Activated CD4-positive, alpha-beta T cell treated with anti-CD3 and anti-CD28 coated beads, Interleukin-2, Interleukin-4, amounts not matched to agents 100 ng/mL and 50 ng/mL, durations not matched to agents 16 hours and 8 hours (primary cell): ENCODE measurements at regions not wholly inside any gene's neighbourhood (a gene's known extent, or its start where the extent isn't known, plus 50 kb on each side); places are given as distances from the start of the nearest gene placed in this dataset.

Source experiments
- DNase-seq: peaks from one replicate; pipeline ENCODE4 v3.0.0-alpha.2; 2020; ENCODE audit warnings: low spot score

- no peak for DNase-seq
Measured at GRCh38 chr16:6131526-6132050, 1034.0 kb upstream of the EEF2KMT start.

- DNase-seq = no peak
Measured at GRCh38 chr16:6125483-6126259, 1028.1 kb upstream of the EEF2KMT start.

- DNase-seq = no peak
Measured at GRCh38 chr16:6124136-6124535, 1026.5 kb upstream of the EEF2KMT start.

- DNase-seq = no peak
Measured at GRCh38 chr16:6122401-6122800, 1024.8 kb upstream of the EEF2KMT start.

GRCh38 chr16:6114691-6115090, 1017.1 kb upstream of the EEF2KMT start:
- DNase-seq = no peak

- DNase-seq = no peak
Measured at GRCh38 chr16:6113749-6114148, 1016.2 kb upstream of the EEF2KMT start.

GRCh38 chr16:6112700-6113099, 1015.1 kb upstream of the EEF2KMT start:
- no peak for DNase-seq

GRCh38 chr16:6111390-6111789, 1013.8 kb upstream of the EEF2KMT start:
- DNase-seq = no peak

- DNase-seq = no peak
Measured at GRCh38 chr16:6110346-6110745, 1012.8 kb upstream of the EEF2KMT start.

- DNase-seq = no peak
Measured at GRCh38 chr16:6106061-6106460, 1008.5 kb upstream of the EEF2KMT start.

- DNase-seq = no peak
Measured at GRCh38 chr16:6105115-6105514, 1007.5 kb upstream of the EEF2KMT start.

- DNase-seq = no peak
Measured at GRCh38 chr16:6104428-6104827, 1006.8 kb upstream of the EEF2KMT start.

- no peak for DNase-seq
Measured at GRCh38 chr16:6103561-6103960, 1006.0 kb upstream of the EEF2KMT start.

GRCh38 chr16:6099102-6099501, 1001.5 kb upstream of the EEF2KMT start:
- DNase-seq = no peak

GRCh38 chr16:6096931-6097670, 999.5 kb upstream of the EEF2KMT start:
- no peak for DNase-seq

GRCh38 chr16:6095414-6095813, 997.8 kb upstream of the EEF2KMT start:
- DNase-seq = no peak

GRCh38 chr16:6091021-6091420, 993.4 kb upstream of the EEF2KMT start:
- DNase-seq = no peak

GRCh38 chr16:6081320-6081976, 983.9 kb upstream of the EEF2KMT start:
- peak; percentile 17 for DNase-seq

GRCh38 chr16:6076631-6077030, 979.0 kb upstream of the EEF2KMT start:
- no peak for DNase-seq

- DNase-seq = no peak
Measured at GRCh38 chr16:6068063-6068462, 970.5 kb upstream of the EEF2KMT start.

GRCh38 chr16:6066652-6067051, 969.1 kb upstream of the EEF2KMT start:
- DNase-seq = no peak

- DNase-seq = no peak
Measured at GRCh38 chr16:6063526-6063925, 965.9 kb upstream of the EEF2KMT start.

GRCh38 chr16:6059671-6060070, 962.1 kb upstream of the EEF2KMT start:
- DNase-seq = no peak
